Endothelial cell (in vitro differentiated cells): ENCODE measurements at regions not wholly inside any gene's neighbourhood (a gene's known extent, or its start where the extent isn't known, plus 50 kb on each side); places are given as distances from the start of the nearest gene placed in this dataset.

ENCODE experiments used
- DNase-seq: peaks from one replicate; pipeline ENCODE4 v3.0.0; 2021; ENCODE audit warnings: low spot score
- H3K27ac Mint-ChIP-seq: one replicate; pipeline ENCODE4 v1.8.0; 2021; ENCODE audit warnings: mixed read lengths, inconsistent platforms; ENCODE audit not compliant: unreplicated experiment
- H3K27me3 Mint-ChIP-seq: one replicate; pipeline ENCODE4 v1.8.0; 2021; ENCODE audit warnings: mild to moderate bottlenecking, moderate library complexity, mixed read lengths, inconsistent platforms; ENCODE audit not compliant: unreplicated experiment
- H3K36me3 Mint-ChIP-seq: one replicate; pipeline ENCODE4 v1.8.0; 2021; ENCODE audit warnings: mild to moderate bottlenecking, low read depth, mixed read lengths, inconsistent platforms; ENCODE audit not compliant: unreplicated experiment
- H3K4me1 Mint-ChIP-seq: one replicate; pipeline ENCODE4 v1.8.0; 2021; ENCODE audit warnings: mild to moderate bottlenecking, mixed read lengths, inconsistent platforms; ENCODE audit not compliant: unreplicated experiment
- H3K4me3 Mint-ChIP-seq: one replicate; pipeline ENCODE4 v1.8.0; 2021; ENCODE audit warnings: mild to moderate bottlenecking, mixed read lengths, inconsistent platforms; ENCODE audit not compliant: unreplicated experiment
- H3K9me3 Mint-ChIP-seq: one replicate; pipeline ENCODE4 v1.8.0; 2021; ENCODE audit warnings: mixed read lengths, inconsistent platforms; ENCODE audit not compliant: unreplicated experiment
- CTCF ChIP-seq: fragments of 200-600 bp; sonication (generic); IDR thresholded peaks from one replicate; pipeline ENCODE4 v1.5.0; 2021; ENCODE audit warnings: antibody characterized with exemption; ENCODE audit not compliant: unreplicated experiment

DNA sequence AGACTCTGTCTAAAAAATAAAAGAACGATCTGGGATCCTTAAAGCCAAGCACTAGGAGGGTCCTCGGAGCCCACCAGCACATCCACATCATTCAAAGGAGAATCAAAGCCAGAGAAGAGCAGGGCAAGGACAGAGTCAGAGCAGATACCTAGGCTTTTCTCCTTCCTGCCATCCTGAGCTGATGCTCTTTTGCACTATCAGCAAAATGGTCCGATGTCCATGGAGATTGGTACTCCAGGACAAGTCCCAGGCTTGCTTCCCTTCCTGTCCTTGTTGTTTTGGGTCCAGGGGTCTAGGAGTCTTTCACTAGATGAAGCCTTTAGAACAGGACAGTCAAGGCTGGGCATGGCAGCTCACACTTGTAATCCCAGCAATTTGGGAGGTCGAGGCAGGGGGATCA is 58.0 kb upstream of the ELN start:
- H3K36me3 Mint-ChIP-seq, result no peaks in the 10 kb centered on the region
- DNase-seq, result no peak
- H3K27me3 Mint-ChIP-seq, result peaks cover 3% of the 10 kb centered on the region
- no peak for TF ChIP-seq CTCF
- no peak overlapping the region for H3K4me3 Mint-ChIP-seq
- no peak overlapping the region for H3K27ac Mint-ChIP-seq
- no peaks in the 10 kb centered on the region for H3K4me1 Mint-ChIP-seq
- no peaks in the 10 kb centered on the region for H3K9me3 Mint-ChIP-seq

DNA sequence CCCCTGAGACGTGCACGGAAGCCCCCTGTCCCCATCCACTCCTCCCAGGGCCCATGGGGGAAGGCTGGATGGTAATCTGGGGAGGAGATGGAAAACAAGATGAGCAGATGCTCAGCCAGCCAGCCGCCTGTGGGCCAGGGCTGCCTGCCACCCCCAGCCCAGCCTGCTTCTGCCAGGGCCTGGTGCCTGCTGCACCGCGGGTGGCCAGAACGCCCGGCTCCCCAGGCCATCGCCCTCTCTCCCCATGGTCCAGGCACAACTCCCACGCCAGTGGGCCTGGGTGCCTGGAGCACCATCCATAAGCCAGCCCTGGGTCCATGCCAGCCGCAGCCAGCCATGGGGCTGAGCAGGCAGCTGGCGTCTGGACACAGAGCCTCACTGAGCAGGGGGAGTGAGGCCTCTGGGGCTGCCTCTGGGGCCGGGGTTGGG is 57.2 kb upstream of the ELN start:
- no peaks in the 10 kb centered on the region for H3K4me1 Mint-ChIP-seq
- no peak overlapping the region for H3K27ac Mint-ChIP-seq
- H3K4me3 Mint-ChIP-seq, result no peak overlapping the region
- no peak for TF ChIP-seq CTCF
- H3K9me3 Mint-ChIP-seq, result no peaks in the 10 kb centered on the region
- peaks cover 3% of the 10 kb centered on the region for H3K27me3 Mint-ChIP-seq
- DNase-seq, result no peak
- peaks cover 3% of the 10 kb centered on the region for H3K36me3 Mint-ChIP-seq

GRCh38 chr7:73971322-73971703 is 56.7 kb upstream of the ELN start:
- no peak for DNase-seq
- Mint-ChIP-seq H3K27me3 (peaks cover 4% of the 10 kb centered on the region), H3K4me3 (no peak overlapping the region), H3K27ac (no peak overlapping the region), H3K36me3 (peaks cover 3% of the 10 kb centered on the region), H3K4me1 (no peaks in the 10 kb centered on the region), H3K9me3 (no peaks in the 10 kb centered on the region)
- TF ChIP-seq CTCF, result no peak

DNA sequence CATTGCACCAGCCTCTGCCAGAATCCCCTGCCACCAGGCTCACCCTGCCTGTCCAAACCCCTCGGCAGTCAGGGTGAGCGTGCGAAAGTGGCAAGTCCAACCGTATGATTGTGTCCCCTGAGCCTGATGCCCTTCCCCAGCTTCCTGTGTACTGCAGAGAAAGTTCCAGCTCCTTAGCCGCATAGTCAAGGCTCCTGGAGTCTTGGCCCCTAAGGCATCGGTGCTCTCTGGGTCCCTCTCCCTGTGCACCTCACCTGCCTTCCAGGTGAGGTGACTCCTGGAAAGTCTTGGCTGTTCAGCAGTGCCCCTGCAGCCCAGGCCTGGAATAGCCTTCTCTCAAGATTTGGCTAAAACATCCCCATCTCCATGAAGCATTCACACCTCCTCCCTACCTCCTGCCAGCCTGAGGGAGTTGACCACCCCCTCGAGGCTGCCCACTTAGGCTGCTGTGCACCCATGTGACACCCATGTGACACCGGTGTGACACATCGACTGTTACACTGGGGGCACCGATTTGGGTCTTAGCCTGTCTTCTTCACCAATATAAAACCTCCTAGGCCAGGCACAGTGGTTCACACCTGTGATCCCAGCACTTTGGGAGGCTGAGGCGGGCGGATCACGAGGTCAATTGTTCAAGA is 56.1 kb upstream of the ELN start:
- Mint-ChIP-seq H3K4me3 (no peak overlapping the region), H3K27ac (peak overlapping the region; percentile 18), H3K36me3 (peaks cover 3% of the 10 kb centered on the region), H3K4me1 (no peaks in the 10 kb centered on the region), H3K9me3 (no peaks in the 10 kb centered on the region), H3K27me3 (peaks cover 4% of the 10 kb centered on the region)
- DNase-seq, result no peak
- no peak for TF ChIP-seq CTCF

DNA sequence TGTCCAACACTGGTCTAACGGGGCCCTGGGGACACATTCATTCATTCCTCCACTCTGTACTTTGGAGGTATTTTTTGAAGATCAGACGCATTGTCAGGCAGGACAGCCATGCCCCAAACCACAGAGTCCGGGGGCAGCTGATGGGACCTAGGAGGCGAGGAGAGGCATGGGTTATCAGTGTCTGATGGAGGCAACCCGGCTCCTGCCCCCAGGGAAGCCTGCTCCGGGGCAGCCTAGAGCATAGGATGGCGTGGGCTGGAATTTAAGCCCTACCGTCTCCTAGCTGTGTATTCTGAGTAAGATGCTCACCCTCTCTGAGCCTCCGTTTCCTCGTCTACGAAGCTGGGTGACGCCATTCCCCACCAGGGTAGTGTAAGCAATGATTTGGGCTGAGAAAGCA is 55.4 kb upstream of the ELN start:
- H3K9me3 Mint-ChIP-seq, result no peaks in the 10 kb centered on the region
- TF ChIP-seq CTCF, result no peak
- H3K4me1 Mint-ChIP-seq, result no peaks in the 10 kb centered on the region
- H3K27ac Mint-ChIP-seq, result no peak overlapping the region
- DNase-seq, result no peak
- no peak overlapping the region for H3K4me3 Mint-ChIP-seq
- peaks cover 4% of the 10 kb centered on the region for H3K27me3 Mint-ChIP-seq
- H3K36me3 Mint-ChIP-seq, result peaks cover 3% of the 10 kb centered on the region
